ENCODE measurements at regions not wholly inside any gene's neighbourhood (a gene's known extent, or its start where the extent isn't known, plus 50 kb on each side); places are given as distances from the start of the nearest gene placed in this dataset.

GRCh38 chr6:22043284-22043962 lies 253.4 kb downstream of the PRL start:
- no peak for TF ChIP-seq EZH2 (IDR thresholded peaks at IDR 0.05; ENCODE audit: low read length)
- TF ChIP-seq CTCF (optimal IDR thresholded peaks at IDR 0.05 in 1 of 3, IDR thresholded peaks at IDR 0.05 in 1 of 3, conservative IDR thresholded peaks at IDR 0.05 in 1 of 3; ENCODE audit: extremely low read depth in 1 of 3, insufficient read depth in 2 of 3, low read length in 3 of 3): no peak
- Histone ChIP-seq H3K4me3 (ENCODE audit: control insufficient read depth in 2 of 3, extremely low read depth in 1 of 3, insufficient read depth in 2 of 3, low read depth in 1 of 3, low read length in 3 of 3) (peak overlapping the region in 2 of 3 experiments; percentile 37 to 52), H3K79me2 (ENCODE audit: control insufficient read depth, insufficient read depth, low read length) (no peaks in the 10 kb centered on the region), H4K20me1 (ENCODE audit: control insufficient read depth, extremely low read depth, insufficient read depth, low read length) (no peaks in the 10 kb centered on the region), H2AFZ (ENCODE audit: control insufficient read depth, low read length) (peak overlapping the region; percentile 87), H3K9ac (ENCODE audit: control insufficient read depth, extremely low read depth, insufficient read depth, low read length) (no peak overlapping the region), H3K27ac (ENCODE audit: control insufficient read depth, insufficient read depth, low read length) (no peak overlapping the region), H3K4me2 (ENCODE audit: control insufficient read depth, extremely low read depth, insufficient read depth, low read depth, low read length) (peak overlapping the region; percentile 60), H3K9me3 (ENCODE audit: control insufficient read depth, low read depth, low read length) (no peaks in the 10 kb centered on the region), H3K4me1 (ENCODE audit: control insufficient read depth, extremely low read depth, insufficient read depth, low read length) (peaks cover 7% of the 10 kb centered on the region), H3K9me1 (ENCODE audit: control insufficient read depth, extremely low read depth, insufficient read depth, low read length) (no peaks in the 10 kb centered on the region), H3K27me3 (ENCODE audit: control insufficient read depth, extremely low read depth, insufficient read depth, low read length) (no peaks in the 10 kb centered on the region), H3K36me3 (ENCODE audit: control insufficient read depth in 2 of 2, extremely low read depth in 1 of 2, insufficient read depth in 2 of 2, low read length in 2 of 2) (no peaks in the 10 kb centered on the region)
- no peak for DNase-seq (ENCODE audit: low read depth, low spot score)
- dilution Hi-C loops (cut with MboI; ENCODE audit: extremely low pct_ligation_motif_present, low sequenced_read_pairs): no loop called here
- peak; percentile 43 for FAIRE-seq

GRCh38 chr6:22045261-22045912 lies 251.4 kb downstream of the PRL start:
- no peak for TF ChIP-seq CTCF (optimal IDR thresholded peaks at IDR 0.05 in 1 of 3, IDR thresholded peaks at IDR 0.05 in 1 of 3, conservative IDR thresholded peaks at IDR 0.05 in 1 of 3; ENCODE audit: extremely low read depth in 1 of 3, insufficient read depth in 2 of 3, low read length in 3 of 3)
- no peaks in the 10 kb centered on the region for H4K20me1 ChIP-seq (ENCODE audit: control insufficient read depth, extremely low read depth, insufficient read depth, low read length)
- no peaks in the 10 kb centered on the region for H3K79me2 ChIP-seq (ENCODE audit: control insufficient read depth, insufficient read depth, low read length)
- H3K4me1 ChIP-seq (ENCODE audit: control insufficient read depth, extremely low read depth, insufficient read depth, low read length): peaks cover 7% of the 10 kb centered on the region
- no peak overlapping the region for H3K4me3 ChIP-seq (ENCODE audit: control insufficient read depth in 2 of 3, extremely low read depth in 1 of 3, insufficient read depth in 2 of 3, low read depth in 1 of 3, low read length in 3 of 3)
- no peaks in the 10 kb centered on the region for H3K9me3 ChIP-seq (ENCODE audit: control insufficient read depth, low read depth, low read length)
- no peaks in the 10 kb centered on the region for H3K27me3 ChIP-seq (ENCODE audit: control insufficient read depth, extremely low read depth, insufficient read depth, low read length)
- H3K36me3 ChIP-seq (ENCODE audit: control insufficient read depth in 2 of 2, extremely low read depth in 1 of 2, insufficient read depth in 2 of 2, low read length in 2 of 2): no peaks in the 10 kb centered on the region
- no peak overlapping the region for H3K27ac ChIP-seq (ENCODE audit: control insufficient read depth, insufficient read depth, low read length)
- dilution Hi-C loops (cut with MboI; ENCODE audit: extremely low pct_ligation_motif_present, low sequenced_read_pairs): no loop called here
- no peaks in the 10 kb centered on the region for H3K9me1 ChIP-seq (ENCODE audit: control insufficient read depth, extremely low read depth, insufficient read depth, low read length)
- no peak for FAIRE-seq
- no peak for DNase-seq (ENCODE audit: low read depth, low spot score)
- H3K9ac ChIP-seq (ENCODE audit: control insufficient read depth, extremely low read depth, insufficient read depth, low read length): no peak overlapping the region
- H2AFZ ChIP-seq (ENCODE audit: control insufficient read depth, low read length): no peak overlapping the region
- no peak overlapping the region for H3K4me2 ChIP-seq (ENCODE audit: control insufficient read depth, extremely low read depth, insufficient read depth, low read depth, low read length)

All from keratinocyte (primary cell).